GM13977 (cell line): ENCODE measurements at regions not wholly inside any gene's neighbourhood (a gene's known extent, or its start where the extent isn't known, plus 50 kb on each side); places are given as distances from the start of the nearest gene placed in this dataset.

Experiments used
- DNase-seq: peaks from one replicate; pipeline ENCODE4 v3.0.0; 2012; ENCODE audit warnings: low spot score
- CTCF ChIP-seq: IDR thresholded peaks from 2 replicates; pipeline ENCODE4 v1.5.1; 2012; ENCODE audit warnings: mild to moderate bottlenecking, control low read depth; ENCODE audit not compliant: insufficient read depth; ENCODE audit errors: extremely low read depth, missing control alignments
- in situ Hi-C: fragments of 300-500 bp; cut with MboI; formaldehyde crosslinking; loops from one replicate; pipeline ENCODE4 v1.12.0; 2022; ENCODE audit warnings: low sequenced_read_pairs, low pct_unique_long_range_greater_than_20kb, mixed read lengths, inconsistent platforms; ENCODE audit not compliant: unreplicated experiment

GRCh38 chr5:159864885-159865691 lies 51.2 kb upstream of the ADRA1B start:
- in situ Hi-C loops, result no loop called here
- DNase-seq, result peak; percentile 47
- no peak for TF ChIP-seq CTCF

- TF ChIP-seq CTCF, result no peak
- no peak for DNase-seq
- in situ Hi-C loops, result no loop called here
Observed at GRCh38 chr5:159866093-159866492, 50.2 kb upstream of the ADRA1B start.
